ENCODE measurements at regions not wholly inside any gene's neighbourhood (a gene's known extent, or its start where the extent isn't known, plus 50 kb on each side); places are given as distances from the start of the nearest gene placed in this dataset.
"Not testable (repeated sequence)": the region's sequence is repeated elsewhere in the genome, so short reads cannot be mapped to it uniquely, and the experiment has no call there.

- H3K27ac ChIP-seq = no peak overlapping the region
- TF ChIP-seq CTCF (IDR thresholded peaks at IDR 0.05; ENCODE audit: low read depth, low read length) = no peak
- H3K9me3 ChIP-seq (ENCODE audit: low read depth) = no peaks in the 10 kb centered on the region
- no peaks in the 10 kb centered on the region for H3K36me3 ChIP-seq
- no peak overlapping the region for H3K4me3 ChIP-seq
- no peaks in the 10 kb centered on the region for H3K4me1 ChIP-seq (ENCODE audit: low read depth)
- DNase-seq (ENCODE audit: low read depth in 1 of 2, low spot score in 1 of 2) = no peak
- H3K27me3 ChIP-seq = no peaks in the 10 kb centered on the region
Measured at GRCh38 chr10:94149702-94150101, 156.0 kb downstream of the PLCE1 start.

- no peak for TF ChIP-seq CTCF (IDR thresholded peaks at IDR 0.05; ENCODE audit: low read depth, low read length)
- no peaks in the 10 kb centered on the region for H3K36me3 ChIP-seq
- DNase-seq (ENCODE audit: low read depth in 1 of 2, low spot score in 1 of 2) = no peak
Measured at GRCh38 chr10:94150541-94151184, 156.9 kb downstream of the PLCE1 start.

GRCh38 chr10:94155722-94156271 is 162.1 kb downstream of the PLCE1 start:
- TF ChIP-seq CTCF (IDR thresholded peaks at IDR 0.05; ENCODE audit: low read depth, low read length) = no peak
- Histone ChIP-seq H3K9me3 (ENCODE audit: low read depth) (no peaks in the 10 kb centered on the region), H3K27ac (no peak overlapping the region), H3K27me3 (no peaks in the 10 kb centered on the region), H3K36me3 (no peaks in the 10 kb centered on the region), H3K4me1 (ENCODE audit: low read depth) (no peaks in the 10 kb centered on the region), H3K4me3 (no peak overlapping the region)
- DNase-seq (ENCODE audit: low read depth in 1 of 2, low spot score in 1 of 2) = no peak

More at GRCh38 chr10:94150541-94151184, 156.9 kb downstream of the PLCE1 start:
- no peak overlapping the region for H3K27ac ChIP-seq
- no peaks in the 10 kb centered on the region for H3K27me3 ChIP-seq
- H3K9me3 ChIP-seq (ENCODE audit: low read depth) = no peaks in the 10 kb centered on the region
- no peaks in the 10 kb centered on the region for H3K4me1 ChIP-seq (ENCODE audit: low read depth)
- no peak overlapping the region for H3K4me3 ChIP-seq

- no peak overlapping the region for H3K27ac ChIP-seq
- no peak for TF ChIP-seq CTCF (IDR thresholded peaks at IDR 0.05; ENCODE audit: low read depth, low read length)
- no peaks in the 10 kb centered on the region for H3K4me1 ChIP-seq (ENCODE audit: low read depth)
- H3K27me3 ChIP-seq = no peaks in the 10 kb centered on the region
- H3K9me3 ChIP-seq (ENCODE audit: low read depth) = no peaks in the 10 kb centered on the region
- no peaks in the 10 kb centered on the region for H3K36me3 ChIP-seq
- no peak for DNase-seq (ENCODE audit: low read depth in 1 of 2, low spot score in 1 of 2)
- no peak overlapping the region for H3K4me3 ChIP-seq
Measured at GRCh38 chr10:94156453-94156852, 162.7 kb downstream of the PLCE1 start.

- DNase-seq (ENCODE audit: low read depth in 1 of 2, low spot score in 1 of 2); H3K27me3 ChIP-seq; H3K9me3 ChIP-seq (ENCODE audit: low read depth); H3K36me3 ChIP-seq; H3K4me1 ChIP-seq (ENCODE audit: low read depth); H3K4me3 ChIP-seq; H3K27ac ChIP-seq: not testable (repeated sequence)
Measured at GRCh38 chr10:94165158-94165611, 171.5 kb downstream of the PLCE1 start.

- peaks cover 8% of the 10 kb centered on the region for H3K4me1 ChIP-seq (ENCODE audit: low read depth)
- DNase-seq (ENCODE audit: low read depth in 1 of 2, low spot score in 1 of 2) = no peak
- no peaks in the 10 kb centered on the region for H3K36me3 ChIP-seq
- no peak for TF ChIP-seq CTCF (IDR thresholded peaks at IDR 0.05; ENCODE audit: low read depth, low read length)
- no peak overlapping the region for H3K27ac ChIP-seq
- H3K4me3 ChIP-seq = no peak overlapping the region
- H3K9me3 ChIP-seq (ENCODE audit: low read depth) = no peaks in the 10 kb centered on the region
- H3K27me3 ChIP-seq = no peaks in the 10 kb centered on the region
Measured at GRCh38 chr10:94172332-94172731, 178.6 kb downstream of the PLCE1 start.
